ENCODE measurements at regions not wholly inside any gene's neighbourhood (a gene's known extent, or its start where the extent isn't known, plus 50 kb on each side); places are given as distances from the start of the nearest gene placed in this dataset.

DNA sequence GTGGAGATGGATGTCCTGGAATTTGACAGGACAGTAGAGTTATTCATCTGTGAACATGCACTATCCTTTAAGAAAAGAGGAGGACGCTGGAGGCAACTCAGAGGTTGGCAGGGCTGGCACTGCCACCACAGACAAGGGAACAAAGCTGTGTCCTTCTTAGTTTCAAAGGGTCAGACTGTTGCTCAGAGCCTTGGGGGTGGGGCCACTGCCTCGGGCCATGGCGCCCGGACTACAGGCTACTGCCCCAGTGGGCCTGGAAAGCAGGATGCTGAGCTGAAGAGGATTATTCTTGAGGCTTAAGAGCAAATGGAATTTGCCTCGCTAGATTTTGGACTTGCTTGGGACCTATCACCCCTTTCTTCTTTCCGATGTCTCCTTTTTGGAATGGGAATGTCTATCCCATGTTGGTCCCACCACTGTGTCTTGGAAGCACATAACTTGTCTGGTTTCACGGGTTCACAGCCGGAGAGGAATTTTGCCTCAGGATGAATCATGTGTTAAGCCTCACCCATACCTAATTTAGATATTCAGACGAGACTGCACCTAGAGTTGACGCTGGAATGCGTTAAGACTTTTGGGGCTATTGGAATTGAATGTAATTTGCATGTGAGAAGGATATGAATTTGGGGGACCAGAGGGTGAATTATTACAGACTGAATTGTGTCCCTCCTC is 114.8 kb upstream of the RFLNA start:
- H2BK20ac ChIP-seq (ENCODE audit: low read length), result no peak overlapping the region
- no peak overlapping the region for H2AFZ ChIP-seq (ENCODE audit: low read length)
- H3K27ac ChIP-seq (ENCODE audit: low read depth, low read length), result no peak overlapping the region
- H2AK5ac ChIP-seq (ENCODE audit: low read depth, low read length), result no peak overlapping the region
- H3K23me2 ChIP-seq (ENCODE audit: low read depth, low read length), result no peaks in the 10 kb centered on the region
- H4K8ac ChIP-seq (ENCODE audit: extremely low read depth, insufficient read depth, low read length), result no peak overlapping the region
- H3K9ac ChIP-seq (replicated peaks in 1 of 4; ENCODE audit: extremely low read depth in 1 of 4, low read depth in 3 of 4, low read length in 3 of 4), result no peak overlapping the region
- no peak overlapping the region for H4K5ac ChIP-seq (ENCODE audit: insufficient read length, low read depth, low read length)
- H3K4me3 ChIP-seq (ENCODE audit: extremely low read depth in 1 of 4, insufficient read depth in 2 of 4, low read depth in 3 of 4, low read length in 4 of 4), result no peak overlapping the region
- no peaks in the 10 kb centered on the region for H3K79me1 ChIP-seq (ENCODE audit: low read depth, low read length)
- H3K4me1 ChIP-seq (replicated peaks in 1 of 4; ENCODE audit: control insufficient read depth in 3 of 4, insufficient read depth in 4 of 4, low read length in 3 of 4), result peaks cover 0 to 6% (median 5%) of the 10 kb centered on the region in 4 experiments; a peak in 6 of 7 replicates
- H2BK5ac ChIP-seq (ENCODE audit: low read depth, low read length), result no peak overlapping the region
- ChIA-PET CTCF (ENCODE audit: partially characterized antibody) (no interaction called here), POLR2A (ENCODE audit: partially characterized antibody) (interaction anchor here (0.9 kb wide), 1 partner anchor 144 kb away, joined by 3 read pairs; no protein-coding TSS in a partner anchor)
- no peaks in the 10 kb centered on the region for H4K20me1 ChIP-seq (replicated peaks in 1 of 2; ENCODE audit: control insufficient read depth in 1 of 2, insufficient read depth in 2 of 2, low read length in 2 of 2)
- H2BK15ac ChIP-seq (ENCODE audit: low read length), result no peak overlapping the region
- no peak overlapping the region for H3K56ac ChIP-seq (replicated peaks; ENCODE audit: insufficient read length, low read depth, low read length)
- no peak overlapping the region for H4K91ac ChIP-seq (replicated peaks; ENCODE audit: insufficient read length, low read length)
- H3K9me3 ChIP-seq (ENCODE audit: insufficient read depth in 2 of 2, low read depth in 1 of 2, low read length in 1 of 2), result no peaks in the 10 kb centered on the region
- H3K27me3 ChIP-seq (replicated peaks in 1 of 4; ENCODE audit: control insufficient read depth in 3 of 4, extremely low read depth in 1 of 4, insufficient read depth in 3 of 4, low read length in 3 of 4), result no peaks in the 10 kb centered on the region
- H3K4ac ChIP-seq (replicated peaks; ENCODE audit: insufficient read length, low read depth, low read length), result no peak overlapping the region
- DNase-seq (ENCODE audit: low read depth in 1 of 2, low spot score in 2 of 2) (no peak), FAIRE-seq (no peak)
- H3K4me2 ChIP-seq (ENCODE audit: insufficient read depth in 1 of 2, low read depth in 2 of 2, low read length in 2 of 2), result no peak overlapping the region
- TF ChIP-seq NANOG (IDR thresholded peaks at IDR 0.05; ENCODE audit: insufficient read depth, low read depth, low read length, poor library complexity, severe bottlenecking) (no peak), EZH2 (IDR thresholded peaks at IDR 0.05; ENCODE audit: low read depth, low read length, severe bottlenecking) (no peak), MAFK (IDR thresholded peaks at IDR 0.05; ENCODE audit: low read depth, low read length) (no peak), KDM1A (IDR thresholded peaks at IDR 0.05; ENCODE audit: borderline replicate concordance, low read length) (no peak), YY1 (IDR thresholded peaks at IDR 0.05; ENCODE audit: low read depth, low read length) (no peak), TEAD4 (IDR thresholded peaks at IDR 0.05; ENCODE audit: low read depth, low read length) (no peak), RXRA (IDR thresholded peaks at IDR 0.05; ENCODE audit: insufficient read depth, low read depth, low read length) (no peak), NRF1 (IDR thresholded peaks at IDR 0.05; ENCODE audit: low read depth, low read length) (no peak), POLR2A (IDR thresholded peaks at IDR 0.05; ENCODE audit: control extremely low read depth in 1 of 2, low read depth in 2 of 2, low read length in 2 of 2) (no peak), HDAC6 (IDR thresholded peaks at IDR 0.05; ENCODE audit: low read depth, low read length) (no peak), CHD2 (IDR thresholded peaks at IDR 0.05; ENCODE audit: low read length) (no peak), GTF2F1 (IDR thresholded peaks at IDR 0.05; ENCODE audit: borderline replicate concordance, low read depth, low read length) (no peak), SP4 (IDR thresholded peaks at IDR 0.05; ENCODE audit: low read length) (no peak), BACH1 (IDR thresholded peaks at IDR 0.05; ENCODE audit: low read length) (no peak)
- H3K18ac ChIP-seq (ENCODE audit: extremely low read depth, low read length), result no peak overlapping the region
- H3K14ac ChIP-seq (ENCODE audit: insufficient read length), result no peak overlapping the region
- H3K36me3 ChIP-seq (ENCODE audit: control insufficient read depth in 2 of 4, insufficient read depth in 4 of 4, low read length in 3 of 4), result no peaks in the 10 kb centered on the region
- no peaks in the 10 kb centered on the region for H3K79me2 ChIP-seq (ENCODE audit: control insufficient read depth in 1 of 2, insufficient read depth in 2 of 2, low read length in 2 of 2)
- H3K23ac ChIP-seq (ENCODE audit: insufficient read length), result no peak overlapping the region
- no peak overlapping the region for H2BK120ac ChIP-seq (replicated peaks; ENCODE audit: low read depth, low read length)
- 93% methylated on average over 11 of the region's 11 CpGs; no CpG with 5 or more reads in 1 of the 2 experiments for WGBS, 2 experiments (ENCODE audit: extremely low coverage in 1 of 2, insufficient coverage in 1 of 2, insufficient read length in 1 of 2, insufficient replicate concordance in 2 of 2, low coverage in 1 of 2, low lambda C conversion rate in 2 of 2, missing lambda C conversion rate in 1 of 2)
- no peak overlapping the region for H2BK12ac ChIP-seq (ENCODE audit: low read depth, low read length)
